GM12878 (cell line): ENCODE measurements at regions not wholly inside any gene's neighbourhood (a gene's known extent, or its start where the extent isn't known, plus 50 kb on each side); places are given as distances from the start of the nearest gene placed in this dataset.

Source experiments
- CBX5 ChIP-seq: sonication (generic); IDR thresholded peaks from 2 replicates; pipeline ENCODE4 v1.6.1; 2016; ENCODE audit warnings: low read depth, moderate library complexity, mild to moderate bottlenecking, inconsistent platforms
- EP300 ChIP-seq, 2 experiments: fragments of 150-350 bp in 1 of 2; IDR thresholded peaks; 2 replicates each; pipeline ENCODE4 v1.6.1; 2011 to 2012; ENCODE audit warnings: low read depth in 2 of 2, low read length in 2 of 2, borderline replicate concordance in 1 of 2, improper control_type of control experiment in 1 of 2, inconsistent platforms in 1 of 2; ENCODE audit not compliant: control insufficient read depth in 1 of 2
- NR2C2 ChIP-seq: IDR thresholded peaks from 2 replicates; pipeline ENCODE4 v1.6.1; 2011; ENCODE audit warnings: borderline replicate concordance, low read depth; ENCODE audit not compliant: control insufficient read depth, insufficient read length
- PAX8 ChIP-seq: fragments of 450-650 bp; IDR thresholded peaks from 2 replicates; pipeline ENCODE4 v1.6.1; 2017; ENCODE audit warnings: mild to moderate bottlenecking, moderate library complexity
- POLR2A ChIP-seq: IDR thresholded peaks from 2 replicates; pipeline ENCODE4 v1.6.1; 2011; ENCODE audit warnings: low read depth, mild to moderate bottlenecking, low read length
- POU2F2 ChIP-seq: IDR thresholded peaks from 3 replicates; pipeline ENCODE4 v1.6.1; 2011; ENCODE audit warnings: low read depth, mild to moderate bottlenecking, low read length, borderline replicate concordance
- RAD21 ChIP-seq: IDR thresholded peaks from 2 replicates; pipeline ENCODE4 v1.6.1; 2011; ENCODE audit warnings: mild to moderate bottlenecking, low read depth, low read length, moderate library complexity; ENCODE audit not compliant: insufficient read depth
- TF ChIP-seq, protein P1 (sequence below), 3 experiments: IDR thresholded peaks in 2 of 3; conservative IDR thresholded peaks in 1 of 3; 2 replicates each; pipeline ENCODE4 v1.5.1; 2011; ENCODE audit warnings: low read depth in 3 of 3, low read length in 3 of 3, mild to moderate bottlenecking in 3 of 3, control low read depth in 2 of 3, moderate library complexity in 2 of 3, inconsistent platforms in 1 of 3, mixed read lengths in 1 of 3; ENCODE audit not compliant: control insufficient read depth in 2 of 3, insufficient read depth in 1 of 3; ENCODE audit errors: extremely low read depth in 1 of 3
- TF ChIP-seq, protein P2 (sequence below): IDR thresholded peaks from 2 replicates; pipeline ENCODE4 v1.6.1; 2012; ENCODE audit warnings: low read depth, low read length, improper control_type of control experiment
- TF ChIP-seq, protein P3 (sequence below): IDR thresholded peaks from 2 replicates; pipeline ENCODE4 v1.6.1; 2012; ENCODE audit warnings: low read depth, low read length, improper control_type of control experiment

DNA sequence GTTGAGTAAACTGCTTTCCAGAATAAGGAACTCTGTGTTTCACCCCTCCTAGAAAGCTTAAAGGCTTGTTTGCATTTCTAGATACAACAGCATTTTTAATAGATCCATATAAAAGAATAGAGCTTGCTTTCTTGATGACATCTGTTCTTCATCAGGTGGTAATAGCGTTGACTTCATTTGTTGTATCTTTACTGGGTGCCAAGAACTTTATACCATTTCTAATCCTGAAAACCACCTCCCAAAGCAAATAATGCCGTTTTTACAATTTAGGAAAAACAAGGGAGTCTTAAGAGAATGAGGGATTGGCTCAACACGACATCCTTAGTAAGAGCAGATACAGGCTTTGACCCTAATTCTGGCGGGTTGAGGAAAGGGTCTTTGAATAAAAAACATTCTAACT lies 993.4 kb downstream of the TYW1 start:
- TF ChIP-seq PAX8, result no peak
- TF ChIP-seq, protein P1, sequence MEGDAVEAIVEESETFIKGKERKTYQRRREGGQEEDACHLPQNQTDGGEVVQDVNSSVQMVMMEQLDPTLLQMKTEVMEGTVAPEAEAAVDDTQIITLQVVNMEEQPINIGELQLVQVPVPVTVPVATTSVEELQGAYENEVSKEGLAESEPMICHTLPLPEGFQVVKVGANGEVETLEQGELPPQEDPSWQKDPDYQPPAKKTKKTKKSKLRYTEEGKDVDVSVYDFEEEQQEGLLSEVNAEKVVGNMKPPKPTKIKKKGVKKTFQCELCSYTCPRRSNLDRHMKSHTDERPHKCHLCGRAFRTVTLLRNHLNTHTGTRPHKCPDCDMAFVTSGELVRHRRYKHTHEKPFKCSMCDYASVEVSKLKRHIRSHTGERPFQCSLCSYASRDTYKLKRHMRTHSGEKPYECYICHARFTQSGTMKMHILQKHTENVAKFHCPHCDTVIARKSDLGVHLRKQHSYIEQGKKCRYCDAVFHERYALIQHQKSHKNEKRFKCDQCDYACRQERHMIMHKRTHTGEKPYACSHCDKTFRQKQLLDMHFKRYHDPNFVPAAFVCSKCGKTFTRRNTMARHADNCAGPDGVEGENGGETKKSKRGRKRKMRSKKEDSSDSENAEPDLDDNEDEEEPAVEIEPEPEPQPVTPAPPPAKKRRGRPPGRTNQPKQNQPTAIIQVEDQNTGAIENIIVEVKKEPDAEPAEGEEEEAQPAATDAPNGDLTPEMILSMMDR (IDR thresholded peaks at IDR 0.05 in 2 of 3, conservative IDR thresholded peaks at IDR 0.05 in 1 of 3; ENCODE audit: control insufficient read depth in 2 of 3, extremely low read depth in 1 of 3, insufficient read depth in 1 of 3, low read depth in 3 of 3, low read length in 3 of 3), result no peak
- no peak for TF ChIP-seq EP300 (IDR thresholded peaks at IDR 0.05; ENCODE audit: borderline replicate concordance in 1 of 2, control insufficient read depth in 1 of 2, low read depth in 2 of 2, low read length in 2 of 2)
- TF ChIP-seq, protein P2, sequence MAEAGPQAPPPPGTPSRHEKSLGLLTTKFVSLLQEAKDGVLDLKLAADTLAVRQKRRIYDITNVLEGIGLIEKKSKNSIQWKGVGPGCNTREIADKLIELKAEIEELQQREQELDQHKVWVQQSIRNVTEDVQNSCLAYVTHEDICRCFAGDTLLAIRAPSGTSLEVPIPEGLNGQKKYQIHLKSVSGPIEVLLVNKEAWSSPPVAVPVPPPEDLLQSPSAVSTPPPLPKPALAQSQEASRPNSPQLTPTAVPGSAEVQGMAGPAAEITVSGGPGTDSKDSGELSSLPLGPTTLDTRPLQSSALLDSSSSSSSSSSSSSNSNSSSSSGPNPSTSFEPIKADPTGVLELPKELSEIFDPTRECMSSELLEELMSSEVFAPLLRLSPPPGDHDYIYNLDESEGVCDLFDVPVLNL, result no peak
- no peak for TF ChIP-seq RAD21
- TF ChIP-seq POLR2A, result no peak
- TF ChIP-seq POU2F2, result no peak
- no peak for TF ChIP-seq CBX5
- TF ChIP-seq, protein P3, sequence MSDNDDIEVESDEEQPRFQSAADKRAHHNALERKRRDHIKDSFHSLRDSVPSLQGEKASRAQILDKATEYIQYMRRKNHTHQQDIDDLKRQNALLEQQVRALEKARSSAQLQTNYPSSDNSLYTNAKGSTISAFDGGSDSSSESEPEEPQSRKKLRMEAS, result no peak
- TF ChIP-seq NR2C2, result no peak
